Left lobe of liver (tissue), 2 donors: ENCODE measurements at regions not wholly inside any gene's neighbourhood (a gene's known extent, or its start where the extent isn't known, plus 50 kb on each side); places are given as distances from the start of the nearest gene placed in this dataset.
"Not testable (repeated sequence)": the region's sequence is repeated elsewhere in the genome, so short reads cannot be mapped to it uniquely, and the experiment has no call there.

Source experiments
- ATAC-seq: fragments of 200-7000 bp; cut with Tn5 transposase; one replicate; pipeline ENCODE4 v1.9.1; 2020; ENCODE audit warnings: mild to moderate bottlenecking, moderate library complexity
- DNase-seq: peaks from one replicate; pipeline ENCODE4 v3.0.0-alpha.2; 2020; ENCODE audit warnings: low spot score
- donor health status: DM: no; HTN: no; CAD: no; lungs with moderate emphysema.
- donor health status: DM: no; HTN: yes; CAD: no.

GRCh38 chr1:2851918-2852317 is 50.4 kb upstream of the TTC34 start:
- ATAC-seq, DNase-seq: not testable (repeated sequence)

DNA sequence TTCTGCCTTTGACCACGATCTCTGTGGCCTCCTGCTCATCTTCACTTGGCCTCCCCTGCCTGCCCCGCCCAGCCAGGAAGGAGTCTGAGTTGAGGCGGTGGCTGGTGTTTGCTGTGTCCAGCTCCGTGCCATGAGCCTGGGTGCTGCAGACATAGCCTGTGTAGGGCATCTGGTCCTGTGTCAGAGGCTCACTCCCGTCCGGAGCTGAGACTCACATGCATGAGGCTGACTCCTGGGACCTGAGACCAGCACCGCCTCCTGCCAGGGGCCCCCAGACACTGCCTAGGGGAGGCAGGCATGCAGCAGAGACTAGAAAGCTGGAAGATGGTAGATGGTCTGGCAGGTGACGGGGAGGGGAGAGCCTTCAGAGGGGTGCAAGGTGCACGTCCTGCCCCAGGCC is 52.2 kb upstream of the TTC34 start:
- no peak for ATAC-seq
- DNase-seq: no peak

- DNase-seq (no peak), ATAC-seq (no peak)
Measured at GRCh38 chr1:2854151-2854550, 52.7 kb upstream of the TTC34 start.

- ATAC-seq (no peak), DNase-seq (no peak)
Measured at GRCh38 chr1:2854611-2855010, 53.1 kb upstream of the TTC34 start.

DNA sequence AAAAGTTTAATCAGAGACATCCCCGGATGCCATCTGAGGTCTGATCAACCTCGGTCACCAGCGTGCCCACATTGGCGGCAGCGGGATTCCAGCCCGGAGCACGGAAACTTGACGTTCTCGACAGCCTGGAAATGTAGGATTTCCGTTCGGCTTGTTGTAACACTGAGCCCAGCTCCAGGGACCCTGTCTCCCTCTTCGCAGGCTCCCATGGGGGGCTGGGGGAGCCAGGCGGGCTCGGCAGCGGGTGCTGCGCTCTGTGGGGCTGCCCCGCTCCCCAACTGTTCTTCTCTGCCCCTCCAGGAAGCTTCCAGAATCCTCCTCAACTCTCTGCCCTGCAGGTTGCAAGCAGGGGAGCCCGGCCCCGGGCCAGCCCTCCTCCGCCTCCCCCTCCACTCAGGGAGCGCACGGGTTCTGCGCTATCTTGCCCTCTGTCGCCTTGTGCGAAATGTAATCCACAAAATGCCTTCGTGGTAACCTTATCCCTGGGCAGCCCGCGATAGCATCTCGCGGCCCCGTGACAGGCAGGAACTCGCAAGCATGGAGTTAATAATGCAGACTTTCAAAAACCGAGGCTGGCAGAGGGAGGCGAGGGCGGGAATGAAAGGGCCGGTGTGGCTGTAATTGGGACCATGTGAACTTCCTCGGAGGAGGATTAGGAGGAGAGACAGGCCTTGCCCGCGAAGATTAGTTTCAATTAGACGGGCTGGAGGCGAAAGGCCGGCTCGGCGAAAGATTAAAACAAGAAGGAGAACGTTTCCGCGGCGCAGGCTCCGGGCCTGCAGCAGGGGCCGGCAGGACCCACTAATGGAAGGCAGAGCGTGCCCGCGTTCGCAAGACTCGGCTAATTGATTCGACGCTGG is 53.9 kb upstream of the TTC34 start:
- ATAC-seq (no peak), DNase-seq (no peak)

DNA sequence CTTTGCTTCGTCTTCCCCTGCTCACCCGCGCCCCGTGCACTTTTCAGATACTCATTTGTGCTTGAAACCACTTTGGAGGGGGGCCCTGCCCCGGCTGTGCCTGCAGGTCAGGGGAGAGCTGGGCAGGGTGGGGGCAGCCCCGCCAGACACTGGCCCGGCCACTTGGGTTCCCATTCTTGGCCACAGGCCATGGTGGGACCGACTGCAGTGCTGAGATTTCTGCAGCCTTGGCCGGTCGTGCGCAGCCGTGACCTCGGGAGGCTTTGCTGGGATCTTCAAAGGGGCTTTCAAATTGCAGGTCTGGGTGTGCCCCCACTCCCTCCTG is 54.5 kb upstream of the TTC34 start:
- DNase-seq: no peak
- ATAC-seq: no peak

GRCh38 chr1:2856676-2857375 is 55.3 kb upstream of the TTC34 start:
- no peak for ATAC-seq
- no peak for DNase-seq

- ATAC-seq: no peak
- DNase-seq: no peak
Measured at GRCh38 chr1:2857521-2857920, 56.0 kb upstream of the TTC34 start.

DNA sequence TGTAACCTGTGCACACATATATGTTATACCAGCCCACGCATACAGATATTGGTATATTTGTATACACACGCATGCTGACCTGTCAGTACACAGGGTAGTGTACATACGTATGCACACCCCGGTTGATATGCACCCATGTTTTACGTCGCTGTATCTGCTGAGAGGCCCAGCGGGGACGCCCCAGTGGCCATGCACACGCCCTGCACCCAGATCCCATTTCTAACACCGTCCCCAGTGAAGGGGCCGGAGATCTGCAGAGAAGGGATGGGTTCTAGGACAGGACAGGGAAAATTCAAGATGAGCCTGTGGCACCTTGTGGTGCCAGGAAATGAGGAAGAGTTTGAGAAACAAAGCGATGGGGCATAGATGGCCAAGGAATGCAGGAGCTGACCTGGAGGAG is 57.2 kb upstream of the TTC34 start:
- no peak for DNase-seq
- no peak for ATAC-seq

DNA sequence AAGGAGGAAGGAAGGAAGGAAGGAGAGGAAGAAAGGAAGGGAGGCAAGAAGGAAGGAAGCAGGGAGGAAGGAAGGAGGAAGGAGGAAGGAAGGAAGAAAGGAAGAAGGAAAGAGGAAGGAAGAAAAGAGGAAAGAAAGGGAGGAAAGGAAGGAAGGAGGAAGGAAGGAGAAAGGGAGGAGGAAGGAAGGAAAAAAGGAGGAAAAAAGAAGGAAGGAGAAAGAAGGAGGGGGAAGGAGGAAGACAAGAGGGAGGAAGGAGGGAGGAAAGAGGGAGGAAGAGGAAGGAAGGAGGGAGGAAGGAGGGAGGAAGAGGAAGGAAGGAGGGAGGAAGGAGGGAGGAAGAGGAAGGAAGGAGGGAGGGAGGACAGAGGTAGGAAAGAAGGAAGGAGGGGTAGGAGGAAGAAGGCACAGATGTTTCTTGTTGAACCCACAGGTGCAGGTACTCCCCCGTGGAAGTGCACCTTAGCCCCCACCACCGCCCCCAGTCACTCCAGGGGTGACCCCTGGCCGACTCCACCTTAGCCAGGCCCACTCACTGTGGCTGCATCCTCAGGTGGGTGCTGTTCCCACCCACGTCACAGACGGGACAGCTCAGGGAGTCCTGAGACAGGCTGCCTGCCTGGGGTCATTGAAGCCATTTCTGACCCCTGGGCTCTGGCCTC is 57.9 kb upstream of the TTC34 start:
- DNase-seq (no peak), ATAC-seq (no peak)

DNA sequence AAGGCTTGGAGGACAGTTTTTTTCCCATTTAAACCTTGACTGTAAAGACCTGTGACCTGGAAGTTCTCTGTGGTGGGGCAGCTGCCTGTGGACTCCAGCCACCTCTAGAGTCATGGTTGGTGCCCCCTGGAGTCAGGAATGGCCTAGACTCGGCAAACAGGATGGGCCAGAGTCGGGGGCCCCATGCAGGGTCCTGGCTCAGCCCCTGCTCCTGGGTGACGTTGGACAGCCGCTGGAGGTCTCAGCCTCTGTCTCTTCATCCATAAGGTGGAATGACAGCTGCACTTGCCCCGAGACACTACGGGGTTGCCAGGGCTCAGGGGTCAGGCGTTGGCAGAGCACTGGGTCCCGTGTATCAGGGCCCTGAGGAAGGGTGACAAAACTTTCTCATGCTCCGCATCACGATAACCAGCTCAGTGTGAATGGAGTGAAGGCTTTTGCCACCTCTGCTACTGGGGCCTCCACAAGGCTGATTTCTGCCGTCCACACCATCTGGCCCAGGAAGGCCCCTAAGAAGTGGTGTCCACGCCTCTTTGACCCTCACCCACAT is 58.5 kb upstream of the TTC34 start:
- no peak for DNase-seq
- ATAC-seq: no peak

DNA sequence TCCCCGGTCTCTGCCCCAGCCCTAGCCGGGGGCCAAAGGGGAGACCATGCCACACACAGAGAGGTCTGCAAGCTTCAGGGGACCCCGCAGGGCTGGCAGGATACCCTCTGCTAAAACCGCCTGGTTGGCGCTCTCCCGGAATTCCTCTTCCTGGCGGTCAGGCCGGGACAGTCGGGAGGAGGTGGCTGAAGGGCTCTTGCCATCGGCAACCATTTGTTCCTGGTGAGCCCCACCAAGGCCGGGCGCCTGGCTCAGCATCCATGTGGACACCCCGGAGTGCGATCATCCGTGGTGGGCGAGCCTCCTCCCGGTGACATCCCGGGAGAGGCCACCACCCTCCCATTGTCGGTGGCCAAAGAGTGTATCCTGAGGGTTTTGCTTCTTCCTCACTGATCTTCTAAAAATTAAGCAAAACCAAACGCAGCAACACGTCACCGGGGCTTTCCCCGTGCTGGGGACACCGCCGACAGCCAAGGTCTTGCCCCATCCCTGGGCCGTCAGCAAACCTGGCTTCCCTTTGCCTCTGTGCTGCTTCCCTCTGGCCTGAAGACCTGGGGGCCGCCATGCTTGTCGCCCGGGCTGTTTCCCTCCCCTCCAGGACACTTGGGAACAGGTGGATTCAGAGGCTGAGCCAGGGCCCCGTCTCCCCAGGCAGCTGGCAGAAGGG is 59.1 kb upstream of the TTC34 start:
- ATAC-seq: no peak
- DNase-seq: no peak

- ATAC-seq (no peak), DNase-seq (no peak)
Measured at GRCh38 chr1:2861143-2861987, 59.9 kb upstream of the TTC34 start.

DNA sequence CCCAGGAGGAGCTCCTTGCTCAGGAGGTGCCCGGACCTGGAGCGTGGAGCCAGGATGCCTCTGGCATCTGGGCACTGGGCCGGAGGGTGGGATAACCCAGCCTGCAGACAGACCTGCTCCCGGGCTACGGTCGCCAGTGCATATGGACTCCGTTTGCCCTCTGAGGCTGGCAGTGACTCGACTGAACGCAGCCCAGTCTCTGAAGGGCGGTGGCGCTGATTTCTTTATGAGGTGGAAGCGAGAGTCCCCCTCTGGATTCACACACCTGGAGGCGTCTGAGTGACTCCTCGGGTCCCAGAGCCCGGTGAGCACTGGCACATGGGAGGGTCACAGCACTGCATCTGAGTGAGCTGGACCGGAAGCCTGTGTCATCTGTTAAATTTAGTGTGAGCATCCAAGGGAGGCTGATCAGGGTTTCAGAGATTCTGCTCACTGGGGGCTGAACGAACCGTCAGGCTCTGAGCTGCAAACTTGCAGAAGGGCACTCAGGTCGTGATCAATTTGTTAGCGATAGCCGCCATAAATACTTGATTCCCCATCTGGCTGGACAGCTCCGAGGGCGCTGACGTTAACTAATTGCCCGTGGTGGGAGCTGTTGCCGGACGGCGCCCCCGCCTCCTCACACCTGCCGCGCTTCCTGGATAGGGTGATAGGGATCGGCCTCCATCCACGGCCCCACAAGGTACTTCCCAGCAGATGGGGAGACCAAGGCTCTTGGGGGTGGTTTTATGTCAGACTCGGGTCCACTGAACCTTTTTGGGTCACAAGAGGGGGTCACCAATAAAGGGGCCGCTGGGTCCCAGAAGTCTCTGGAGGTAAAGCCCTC is 60.7 kb upstream of the TTC34 start:
- ATAC-seq (no peak), DNase-seq (no peak)

DNA sequence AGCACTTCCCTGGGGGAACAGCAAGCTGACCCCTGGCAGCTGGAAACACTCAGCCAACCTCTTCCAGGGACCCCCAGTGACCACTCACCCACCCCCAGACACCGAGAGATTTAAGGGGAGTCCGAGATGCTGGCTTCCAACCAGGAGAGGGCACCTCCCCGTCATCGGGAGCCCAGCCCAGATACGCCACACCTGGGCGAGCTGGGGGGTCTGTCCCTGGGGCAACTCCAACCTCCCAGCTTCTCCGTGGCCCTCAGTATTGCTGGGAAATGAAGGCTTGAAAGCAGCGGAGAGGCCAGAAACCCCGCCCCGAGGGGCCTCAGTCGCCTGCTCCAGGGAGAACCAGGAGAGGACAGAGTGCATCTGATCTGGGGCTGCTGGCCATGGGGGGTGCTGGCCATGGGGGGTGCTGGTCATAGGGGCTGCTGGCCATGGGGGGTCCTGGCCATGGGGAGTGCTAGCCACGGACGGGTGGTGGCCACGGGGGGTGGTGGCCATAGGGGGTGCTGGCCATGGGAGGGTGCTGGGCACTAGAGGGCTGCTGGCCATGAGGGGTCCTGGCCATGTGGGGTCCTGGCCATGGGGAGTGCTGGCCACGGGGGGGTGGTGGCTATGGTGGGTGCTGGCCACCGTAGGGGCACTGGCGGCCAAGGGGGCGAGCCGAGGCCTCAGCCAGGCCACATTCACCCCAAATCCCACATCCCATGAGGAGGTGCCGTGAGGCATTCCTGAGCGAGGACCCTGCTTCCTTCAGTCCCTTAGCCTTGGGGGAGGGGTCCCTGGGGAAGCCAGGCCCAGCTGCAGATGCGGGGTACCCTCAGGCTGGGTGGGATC is 61.5 kb upstream of the TTC34 start:
- ATAC-seq: no peak
- no peak for DNase-seq

- ATAC-seq (no peak), DNase-seq (no peak)
Measured at GRCh38 chr1:2863648-2863963, 62.1 kb upstream of the TTC34 start.

DNA sequence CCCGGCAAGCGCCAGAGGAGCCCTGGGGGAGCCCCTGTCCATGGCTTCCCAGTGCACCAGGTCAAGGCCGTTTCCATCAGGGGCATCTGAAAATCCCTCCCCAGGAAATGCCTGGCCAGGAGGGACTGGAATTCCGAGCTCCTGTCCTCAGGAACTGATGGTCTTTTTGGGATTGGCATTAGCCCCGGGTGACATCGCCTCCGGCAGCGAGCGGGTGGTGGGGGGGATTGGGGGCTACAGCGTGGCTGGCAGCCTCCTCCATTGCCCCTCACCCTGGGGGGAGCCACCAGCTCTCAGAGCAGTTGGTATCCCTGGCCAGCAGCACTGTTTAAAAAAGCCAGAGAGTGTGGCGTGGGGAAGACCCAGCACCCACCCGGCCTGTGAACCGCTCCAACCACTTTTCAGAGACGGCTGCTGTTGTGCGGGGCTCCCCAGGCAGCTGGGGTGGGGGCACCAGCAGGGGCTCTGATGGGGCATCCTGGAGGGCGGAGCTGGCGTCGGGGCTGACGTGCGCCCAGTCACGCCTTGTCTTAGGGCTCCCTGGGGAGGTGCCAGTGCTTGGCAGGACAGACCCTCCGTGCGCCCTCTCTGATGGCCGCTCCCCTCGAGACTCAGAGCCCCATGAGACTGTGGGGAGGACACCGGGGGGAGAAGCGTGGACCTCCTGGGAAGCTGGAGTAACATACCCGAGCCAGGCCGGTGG is 62.9 kb upstream of the TTC34 start:
- ATAC-seq (no peak), DNase-seq (no peak)

GRCh38 chr1:2865000-2865399 is 63.5 kb upstream of the TTC34 start:
- ATAC-seq: no peak
- DNase-seq: no peak
